Type B pancreatic cell (in vitro differentiated cells): ENCODE measurements at regions not wholly inside any gene's neighbourhood (a gene's known extent, or its start where the extent isn't known, plus 50 kb on each side); places are given as distances from the start of the nearest gene placed in this dataset.

Experiments used
- DNase-seq: peaks from one replicate; pipeline ENCODE4 v3.0.0; 2021; ENCODE audit warnings: mixed read lengths; ENCODE audit not compliant: unreplicated experiment; ENCODE audit errors: extremely low spot score
- H3K27ac Mint-ChIP-seq: 2 replicates; pipeline ENCODE4 v1.8.0; 2021; ENCODE audit warnings: mild to moderate bottlenecking, mixed read lengths
- H3K27me3 Mint-ChIP-seq: 2 replicates; pipeline ENCODE4 v1.8.0; 2021; ENCODE audit warnings: mixed read lengths
- H3K36me3 Mint-ChIP-seq: 2 replicates; pipeline ENCODE4 v1.8.0; 2021; ENCODE audit warnings: mixed read lengths
- H3K4me1 Mint-ChIP-seq: one replicate; pipeline ENCODE4 v1.8.0; 2021; ENCODE audit warnings: mixed read lengths; ENCODE audit not compliant: unreplicated experiment
- H3K4me3 Mint-ChIP-seq: 2 replicates; pipeline ENCODE4 v1.8.0; 2021; ENCODE audit warnings: mild to moderate bottlenecking, mixed read lengths
- H3K9me3 Mint-ChIP-seq: 2 replicates; pipeline ENCODE4 v1.8.0; 2021; ENCODE audit warnings: mixed read lengths
- CTCF ChIP-seq: fragments of 200-600 bp; sonication (generic); conservative IDR thresholded peaks from 2 replicates; pipeline ENCODE4 v1.5.0; 2021; ENCODE audit warnings: antibody characterized with exemption, mild to moderate bottlenecking

- Mint-ChIP-seq H3K4me3 (no peak overlapping the region), H3K27me3 (no peaks in the 10 kb centered on the region), H3K9me3 (no peaks in the 10 kb centered on the region), H3K36me3 (no peaks in the 10 kb centered on the region), H3K27ac (peak overlapping the region; percentile 31), H3K4me1 (peaks cover 30% of the 10 kb centered on the region)
- no peak for TF ChIP-seq CTCF
- no peak for DNase-seq
Observed at GRCh38 chr6:43849844-43850243, 79.8 kb downstream of the VEGFA start.

- no peak for TF ChIP-seq CTCF
- H3K9me3 Mint-ChIP-seq, result no peaks in the 10 kb centered on the region
- no peak overlapping the region for H3K27ac Mint-ChIP-seq
- no peak overlapping the region for H3K4me3 Mint-ChIP-seq
- no peak for DNase-seq
- peaks cover 24% of the 10 kb centered on the region for H3K4me1 Mint-ChIP-seq
- no peaks in the 10 kb centered on the region for H3K27me3 Mint-ChIP-seq
- H3K36me3 Mint-ChIP-seq, result no peaks in the 10 kb centered on the region
Observed at GRCh38 chr6:43848671-43849391, 78.8 kb downstream of the VEGFA start.

- no peak for TF ChIP-seq CTCF
- no peak overlapping the region for H3K27ac Mint-ChIP-seq
- H3K9me3 Mint-ChIP-seq, result no peaks in the 10 kb centered on the region
- H3K27me3 Mint-ChIP-seq, result no peaks in the 10 kb centered on the region
- peaks cover 21% of the 10 kb centered on the region for H3K4me1 Mint-ChIP-seq
- DNase-seq, result no peak
- no peak overlapping the region for H3K4me3 Mint-ChIP-seq
- H3K36me3 Mint-ChIP-seq, result no peaks in the 10 kb centered on the region
Observed at GRCh38 chr6:43847741-43848630, 78.0 kb downstream of the VEGFA start.

GRCh38 chr6:43846556-43846955, 76.5 kb downstream of the VEGFA start:
- Mint-ChIP-seq H3K27ac (no peak overlapping the region), H3K4me3 (no peak overlapping the region), H3K27me3 (no peaks in the 10 kb centered on the region), H3K9me3 (no peaks in the 10 kb centered on the region), H3K4me1 (peaks cover 23% of the 10 kb centered on the region), H3K36me3 (no peaks in the 10 kb centered on the region)
- no peak for DNase-seq
- TF ChIP-seq CTCF, result no peak

GRCh38 chr6:43845646-43846045, 75.6 kb downstream of the VEGFA start:
- Mint-ChIP-seq H3K27ac (no peak overlapping the region), H3K4me3 (no peak overlapping the region), H3K4me1 (peaks cover 22% of the 10 kb centered on the region), H3K27me3 (no peaks in the 10 kb centered on the region), H3K9me3 (no peaks in the 10 kb centered on the region), H3K36me3 (no peaks in the 10 kb centered on the region)
- TF ChIP-seq CTCF, result no peak
- DNase-seq, result no peak
